GM21825 (cell line): ENCODE measurements at regions not wholly inside any gene's neighbourhood (a gene's known extent, or its start where the extent isn't known, plus 50 kb on each side); places are given as distances from the start of the nearest gene placed in this dataset.
A peak's percentile ranks its signal among the peaks of the same experiment; 100 is the strongest.
"Not testable (repeated sequence)": the region's sequence is repeated elsewhere in the genome, so short reads cannot be mapped to it uniquely, and the experiment has no call there.

Experiments used
- ATAC-seq: cut with Tn5 transposase; IDR thresholded peaks from one replicate; pipeline ENCODE4 v1.9.1; 2021; ENCODE audit warnings: mild to moderate bottlenecking, moderate library complexity; ENCODE audit not compliant: unreplicated experiment

DNA sequence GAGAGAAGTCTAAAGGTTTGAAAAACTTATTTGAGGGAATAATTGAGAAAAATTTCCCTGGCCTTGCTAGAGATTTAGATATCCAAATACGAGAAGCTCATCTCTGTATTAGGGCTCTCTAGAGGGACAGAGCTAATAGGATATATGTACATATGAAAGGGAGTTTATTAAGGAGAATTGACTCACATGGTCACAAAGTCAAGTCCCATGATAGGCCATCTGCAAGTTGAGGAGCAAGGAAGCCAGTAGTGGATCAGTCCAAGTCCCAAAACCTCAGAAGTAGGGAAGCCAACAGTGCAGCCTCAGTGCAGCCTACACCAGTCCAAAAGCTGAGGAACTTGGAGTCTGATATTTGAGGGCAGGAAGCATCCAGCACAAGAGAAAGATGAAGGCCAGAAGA is 126.7 kb downstream of the PJA2 start:
- not testable (repeated sequence) for ATAC-seq

DNA sequence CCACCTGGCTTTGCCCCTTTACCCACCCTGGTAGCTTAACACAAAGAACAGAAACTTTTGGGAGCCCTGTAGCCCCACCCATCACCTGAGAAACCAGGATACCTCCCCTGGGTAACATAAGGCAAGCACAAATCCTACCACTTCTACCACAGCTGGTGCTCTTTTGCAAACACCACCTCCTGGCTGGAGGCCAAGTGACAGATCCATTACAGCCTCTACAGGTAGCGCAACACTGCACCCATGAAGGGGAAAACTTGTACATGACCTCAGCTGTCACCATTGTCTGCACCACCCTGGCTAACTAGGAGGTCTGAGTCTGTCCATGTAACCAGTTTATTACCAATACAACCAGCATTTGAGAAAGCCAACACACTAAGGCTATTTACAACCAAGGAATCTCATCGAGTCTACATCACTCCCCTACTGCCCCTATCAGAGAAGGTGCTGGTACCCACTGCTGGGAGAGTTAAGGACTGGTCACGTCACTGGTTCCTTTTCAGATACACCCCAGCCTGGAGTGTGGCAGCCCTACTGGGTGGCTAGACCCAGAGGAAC is 128.6 kb downstream of the PJA2 start:
- ATAC-seq = no peak

DNA sequence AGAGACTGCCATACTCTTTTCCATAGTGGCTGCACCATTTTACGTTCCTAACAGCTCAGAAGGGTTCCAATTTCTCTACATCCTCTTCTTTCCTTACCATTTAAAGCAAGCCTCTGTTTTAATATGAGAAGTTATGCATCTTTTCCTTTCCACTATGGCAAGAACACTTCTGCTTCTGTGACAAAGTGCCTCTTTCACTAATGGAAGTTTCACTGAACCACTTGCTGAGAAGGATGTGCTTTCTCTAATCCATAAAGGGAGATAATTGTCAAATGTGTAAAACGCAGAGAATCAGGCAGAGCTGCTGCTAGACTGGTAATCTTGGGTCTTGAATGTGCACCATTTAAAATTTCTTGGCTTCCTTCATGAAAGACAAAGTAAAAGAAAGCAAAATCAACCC is 131.6 kb downstream of the PJA2 start:
- ATAC-seq = no peak

DNA sequence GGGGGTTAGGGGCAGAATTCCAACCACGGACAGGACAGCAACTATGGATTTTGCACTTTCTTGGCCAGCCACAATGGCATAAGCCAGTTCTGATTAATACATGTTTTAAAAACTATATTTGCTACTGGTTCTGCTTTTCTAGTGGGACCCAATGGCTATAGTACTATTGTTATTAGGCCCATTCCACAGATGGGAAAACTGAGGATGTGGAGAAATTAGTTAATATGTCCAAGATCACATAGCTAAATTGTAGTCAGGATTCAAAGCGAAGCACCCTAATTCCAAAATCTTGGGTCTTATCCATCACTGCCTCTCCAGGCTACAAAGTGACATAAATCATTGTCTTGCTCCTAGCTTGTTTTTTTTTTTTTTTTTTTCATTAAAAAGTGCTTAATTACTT is 133.9 kb downstream of the PJA2 start:
- ATAC-seq = no peak

DNA sequence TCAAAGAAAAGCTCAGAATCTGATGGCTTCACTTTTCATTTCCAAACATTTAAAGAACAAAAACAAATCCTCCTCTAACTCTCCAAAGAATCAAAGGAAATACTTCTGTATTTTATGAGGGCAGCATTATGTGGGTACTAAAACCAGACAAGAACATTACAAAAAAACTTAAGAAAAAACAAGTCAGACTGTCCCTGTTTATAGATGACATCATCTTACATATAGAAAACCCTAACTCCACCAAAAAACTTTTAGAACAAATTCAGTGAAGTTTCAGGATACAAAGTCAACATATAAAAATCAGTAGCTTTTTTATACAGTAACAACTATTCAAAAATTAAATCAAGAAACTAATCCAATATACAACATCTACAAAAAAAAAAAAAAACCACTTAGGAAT is 136.2 kb downstream of the PJA2 start:
- ATAC-seq = no peak

DNA sequence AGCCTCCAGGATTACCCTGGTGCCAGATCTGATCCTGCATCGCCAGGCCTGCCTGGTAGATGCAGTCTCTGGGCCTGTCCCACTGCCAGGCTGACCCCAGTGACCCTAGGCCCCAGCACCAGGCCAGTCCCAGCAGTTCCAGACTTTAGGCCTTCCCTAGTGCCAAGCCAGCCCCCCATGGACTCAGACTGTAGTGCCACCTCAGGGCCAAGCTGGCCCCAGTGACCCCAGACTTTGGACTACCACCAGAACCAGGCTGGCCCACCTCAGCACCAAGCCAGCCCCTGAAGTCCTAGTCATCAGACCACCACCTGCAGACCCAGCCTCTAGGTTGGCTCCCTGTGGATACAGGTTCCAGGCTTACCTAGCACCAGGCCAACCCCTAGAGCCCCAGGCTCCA is 142.5 kb downstream of the PJA2 start:
- no peak for ATAC-seq

DNA sequence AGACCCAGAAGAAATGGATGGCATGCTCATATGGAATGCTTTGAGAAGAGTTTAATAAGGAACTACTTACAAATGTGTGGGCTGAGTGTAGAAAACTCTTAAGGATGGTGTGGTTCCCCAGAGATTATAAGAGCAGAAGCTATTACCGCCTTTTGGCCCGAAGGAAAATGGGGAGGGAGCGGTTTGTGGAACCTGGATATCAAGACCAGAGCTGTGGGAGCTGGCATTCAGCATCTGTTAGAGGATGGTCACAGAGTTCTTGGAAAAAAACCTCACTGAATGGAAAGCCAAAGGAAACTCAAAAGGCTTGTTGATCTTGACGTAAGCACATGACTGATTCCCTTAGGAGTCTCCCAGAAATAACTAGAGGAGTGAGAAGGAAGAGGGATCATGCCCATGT is 151.0 kb downstream of the PJA2 start:
- ATAC-seq = no peak

DNA sequence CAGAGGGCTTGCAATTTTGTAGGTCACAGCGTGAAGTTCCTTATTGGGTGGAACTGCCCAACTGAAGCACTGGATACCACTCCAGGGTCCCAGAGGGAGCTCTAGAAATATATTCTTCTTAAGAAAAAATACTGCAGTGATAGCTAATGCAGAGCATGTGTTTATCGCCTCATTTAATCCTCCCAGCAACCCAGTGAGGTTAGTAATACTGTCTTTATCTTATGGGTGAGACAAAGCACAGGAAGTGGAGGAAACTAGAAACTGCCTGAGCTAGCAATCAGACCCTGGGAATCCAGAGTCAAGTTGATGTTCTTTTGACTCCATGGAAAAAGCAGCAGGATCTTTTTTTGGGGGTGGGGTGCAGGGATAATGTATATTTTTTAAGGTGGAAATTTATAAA is 153.3 kb downstream of the PJA2 start:
- ATAC-seq = no peak

DNA sequence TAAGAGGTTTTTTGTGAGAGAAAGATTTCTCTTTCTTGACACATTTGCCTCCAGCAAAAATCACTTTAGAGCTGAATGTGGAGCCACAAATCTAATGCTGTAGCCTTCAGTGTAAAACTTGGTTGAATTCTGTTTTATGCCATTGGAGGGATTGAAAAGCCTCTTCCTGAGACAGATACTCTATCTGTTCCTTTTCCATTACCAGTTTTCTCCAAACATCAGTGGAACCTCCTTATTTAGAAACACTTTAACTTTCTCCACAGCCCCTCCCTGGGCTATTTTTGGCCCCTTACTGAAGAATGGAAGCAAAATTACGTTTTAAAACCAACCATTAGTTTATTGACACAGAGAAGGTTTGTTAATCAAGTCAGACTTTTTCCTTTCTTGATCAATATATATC is 155.3 kb downstream of the PJA2 start:
- ATAC-seq = no peak

DNA sequence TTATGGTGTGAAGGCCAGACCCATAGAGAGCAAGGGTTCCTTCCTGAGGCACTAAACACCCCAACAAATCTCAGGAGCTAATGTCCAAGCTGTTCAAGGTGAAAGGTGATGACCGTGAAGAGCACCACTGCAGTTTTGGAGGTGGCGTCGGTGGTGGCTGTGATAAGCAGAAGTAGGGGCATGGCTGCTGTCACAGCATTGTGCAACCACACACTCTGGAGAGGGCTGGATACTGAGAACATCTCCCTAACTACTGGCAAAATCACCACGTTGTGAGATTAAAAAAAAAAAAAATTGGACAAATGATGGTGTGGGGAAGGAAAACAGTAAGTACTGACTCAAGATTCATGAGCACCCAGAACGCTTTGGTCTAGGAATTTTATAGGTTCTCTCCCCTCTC is 156.5 kb downstream of the PJA2 start:
- no peak for ATAC-seq

DNA sequence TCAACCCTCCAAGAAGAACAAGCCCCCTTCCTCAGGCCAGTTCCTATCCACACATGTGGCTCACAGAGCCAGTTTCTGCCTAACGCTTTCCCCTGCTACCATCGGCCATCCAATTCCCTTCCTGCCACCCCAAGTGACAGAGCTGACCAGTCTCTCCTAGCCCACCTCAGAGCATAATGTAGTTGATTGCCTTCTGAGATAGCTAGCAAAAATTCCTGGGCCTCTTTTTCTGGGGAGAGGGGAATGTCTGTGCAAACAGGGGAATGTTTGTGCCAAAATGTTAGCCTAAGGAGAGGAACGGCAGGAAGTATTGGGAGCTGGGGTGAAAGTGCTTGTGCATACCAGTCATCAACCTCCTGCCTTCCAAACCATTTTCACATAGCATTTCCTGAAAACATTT is 157.0 kb downstream of the PJA2 start:
- ATAC-seq = no peak

DNA sequence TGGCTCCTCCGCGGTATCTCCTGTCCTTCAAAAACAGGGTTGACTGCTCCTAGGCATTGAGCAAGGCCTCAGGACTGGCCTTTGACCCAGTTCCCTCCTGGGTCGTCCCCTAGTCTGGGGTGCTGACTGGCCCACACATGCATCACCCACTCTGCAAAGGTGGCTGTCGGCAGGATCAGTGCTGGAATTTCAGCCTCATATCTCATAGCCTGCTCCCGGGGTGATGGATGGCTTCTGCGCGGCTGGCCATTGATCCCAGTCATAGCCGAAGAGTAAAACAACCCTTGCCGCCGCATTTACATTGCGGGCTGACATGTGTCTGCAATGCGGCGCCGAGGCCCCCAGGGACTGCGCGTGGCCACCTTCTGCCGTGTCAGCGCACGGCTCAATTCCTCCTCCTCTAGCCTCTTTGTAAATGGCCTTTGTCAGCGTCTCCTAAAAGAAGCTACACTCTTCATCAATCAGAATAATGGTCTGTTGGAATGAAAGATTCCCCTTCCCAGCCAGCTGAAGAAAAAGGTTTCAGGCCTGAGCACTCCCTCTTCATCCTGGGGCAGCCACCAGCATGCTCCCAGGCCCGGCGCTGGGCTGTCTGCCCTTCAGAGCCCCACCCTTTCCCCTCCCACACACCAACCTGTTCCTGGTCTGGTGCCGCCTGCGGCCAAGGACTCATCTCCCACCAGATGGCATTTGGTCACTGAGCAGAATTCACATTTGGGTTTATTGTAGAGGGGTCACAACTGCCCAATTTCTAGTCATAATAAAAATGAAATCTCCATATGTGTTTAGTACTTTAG is 159.0 kb downstream of the PJA2 start:
- ATAC-seq = no peak

DNA sequence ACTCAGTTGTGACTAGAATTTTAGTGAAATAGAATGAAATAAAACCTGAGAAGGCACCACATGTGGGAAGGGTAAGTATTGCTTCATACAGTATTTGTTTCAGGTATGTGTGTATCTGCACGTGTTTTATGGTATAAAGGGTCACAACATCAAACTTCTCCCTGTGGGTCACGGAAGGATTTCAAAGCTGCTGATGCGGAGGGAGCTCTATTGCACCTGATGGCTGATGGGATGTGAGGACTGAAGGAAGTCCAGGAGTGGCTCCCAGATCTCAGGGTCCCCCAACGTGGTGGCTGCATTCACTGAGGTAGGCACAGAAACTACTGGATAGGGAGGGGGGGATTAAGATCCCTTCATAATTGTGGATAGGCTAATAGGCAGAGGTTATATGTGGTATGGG is 159.7 kb downstream of the PJA2 start:
- no peak for ATAC-seq

DNA sequence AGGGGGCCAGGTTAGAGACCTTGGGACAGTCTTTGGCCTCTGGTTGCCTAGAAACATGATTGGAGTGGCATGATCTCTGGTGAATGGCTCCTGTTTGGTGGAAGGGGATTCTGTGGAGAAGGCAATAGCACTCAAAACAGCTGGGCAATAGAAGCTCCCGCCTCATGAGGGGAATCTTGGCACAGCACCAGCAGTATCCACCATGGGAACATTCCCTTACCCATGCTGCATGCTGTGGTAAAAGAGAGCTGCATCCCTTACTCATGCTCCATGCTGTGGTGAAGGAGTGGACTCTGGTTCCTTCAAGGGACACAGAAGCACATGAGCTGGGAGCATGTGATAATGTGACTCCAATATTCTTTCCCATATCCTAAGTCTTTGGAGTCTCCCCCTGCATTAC is 160.6 kb downstream of the PJA2 start:
- ATAC-seq = no peak

DNA sequence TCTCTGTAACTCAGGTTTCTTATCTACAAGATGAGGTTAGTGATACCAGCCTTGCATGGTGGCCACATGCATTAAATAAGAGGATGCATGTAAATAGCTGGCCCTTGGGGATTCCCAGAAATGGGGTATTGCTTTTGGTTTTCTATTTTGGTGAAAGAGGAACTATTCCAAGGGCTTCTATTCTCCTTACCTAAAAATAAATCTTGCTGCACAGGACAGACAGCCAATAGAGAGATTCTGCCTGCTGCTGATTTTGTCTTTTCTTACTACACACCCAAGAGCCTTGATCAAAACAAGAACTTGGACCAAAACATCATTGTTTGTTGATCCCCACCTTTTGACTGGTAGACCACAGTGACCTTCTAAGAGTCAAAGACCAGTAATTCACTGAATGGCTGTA is 161.8 kb downstream of the PJA2 start:
- ATAC-seq = peak; percentile 78

DNA sequence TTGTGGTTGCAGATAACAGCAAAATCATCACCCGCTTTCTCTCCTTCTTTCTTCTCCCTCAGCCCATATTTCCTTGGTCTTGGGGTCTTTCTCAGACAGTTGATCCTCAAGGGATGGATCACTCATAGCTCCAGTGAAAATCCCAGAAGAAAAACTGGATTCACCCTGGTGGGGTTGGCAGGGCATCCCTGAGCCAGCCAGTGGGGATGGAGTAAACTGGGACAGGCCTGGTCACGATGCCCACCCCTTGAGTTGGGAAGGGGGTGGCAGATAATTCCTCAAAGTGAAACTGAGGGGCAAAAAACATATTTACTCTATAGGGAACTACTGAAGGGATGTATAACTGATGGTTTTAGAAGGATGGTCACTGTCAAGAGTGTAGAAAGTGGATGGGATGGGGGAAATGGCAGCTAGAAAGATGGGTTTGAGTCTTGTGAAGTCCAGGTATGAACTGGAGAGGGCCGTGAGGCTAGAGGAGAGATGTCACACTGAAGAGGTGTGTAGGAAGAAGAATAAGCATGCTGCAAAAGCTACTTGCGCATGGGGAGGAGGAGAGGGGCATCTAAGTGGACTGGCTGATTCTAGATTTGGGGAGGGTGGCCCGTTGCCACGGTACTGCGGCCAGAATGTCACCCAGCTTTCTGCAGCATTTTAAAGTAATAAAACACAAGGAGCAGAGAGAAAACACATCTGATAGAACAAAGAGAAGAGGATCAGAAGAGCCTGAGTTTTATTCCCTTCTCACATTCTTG is 162.8 kb downstream of the PJA2 start:
- ATAC-seq = no peak
